Mesendoderm (in vitro differentiated cells): ENCODE measurements at regions not wholly inside any gene's neighbourhood (a gene's known extent, or its start where the extent isn't known, plus 50 kb on each side); places are given as distances from the start of the nearest gene placed in this dataset.
A peak's percentile ranks its signal among the peaks of the same experiment; 100 is the strongest.
"Not testable (repeated sequence)": the region's sequence is repeated elsewhere in the genome, so short reads cannot be mapped to it uniquely, and the experiment has no call there.

ENCODE experiments used
- DNase-seq: peaks from one replicate; pipeline ENCODE4 v3.0.0; 2013
- H2AK5ac ChIP-seq: 2 replicates; pipeline ENCODE4 v1.6.1; 2013; ENCODE audit warnings: low read length, inconsistent platforms
- H2BK120ac ChIP-seq: 2 replicates; pipeline ENCODE4 v1.6.1; 2013; ENCODE audit warnings: low read depth, mild to moderate bottlenecking, low read length, moderate library complexity, mixed read lengths
- H2BK15ac ChIP-seq: replicated peaks from 2 replicates; pipeline ENCODE4 v1.6.1; 2013; ENCODE audit warnings: low read depth, mild to moderate bottlenecking, moderate library complexity
- H2BK5ac ChIP-seq: 2 replicates; pipeline ENCODE4 v1.6.1; 2013; ENCODE audit warnings: low read length, inconsistent platforms
- H3K18ac ChIP-seq: 2 replicates; pipeline ENCODE4 v1.6.1; 2013; ENCODE audit warnings: mild to moderate bottlenecking, low read length, mixed read lengths
- H3K23ac ChIP-seq: one replicate; pipeline ENCODE4 v1.6.1; 2013; ENCODE audit warnings: low read length
- H3K27ac ChIP-seq: 2 replicates; pipeline ENCODE4 v1.5.1; 2013; ENCODE audit warnings: low read depth, mild to moderate bottlenecking, inconsistent platforms, low read length, moderate library complexity
- H3K27me3 ChIP-seq: 2 replicates; pipeline ENCODE4 v1.6.1; 2013; ENCODE audit warnings: low read length, control low read depth, mild to moderate bottlenecking, inconsistent platforms; ENCODE audit not compliant: insufficient read depth, poor library complexity
- H3K36me3 ChIP-seq: 2 replicates; pipeline ENCODE4 v1.6.1; 2013; ENCODE audit warnings: low read length, inconsistent platforms; ENCODE audit not compliant: control insufficient read depth, insufficient read depth
- H3K4ac ChIP-seq: one replicate; pipeline ENCODE4 v1.6.1; 2013; ENCODE audit warnings: low read depth, mild to moderate bottlenecking, low read length, moderate library complexity
- H3K4me1 ChIP-seq: 2 replicates; pipeline ENCODE4 v1.6.1; 2013; ENCODE audit warnings: low read depth, low read length, inconsistent platforms; ENCODE audit not compliant: control insufficient read depth
- H3K4me2 ChIP-seq: 2 replicates; pipeline ENCODE4 v1.6.1; 2013; ENCODE audit warnings: low read length
- H3K4me3 ChIP-seq: 2 replicates; pipeline ENCODE4 v1.5.1; 2013; ENCODE audit warnings: mild to moderate bottlenecking, low read length
- H3K56ac ChIP-seq: one replicate; pipeline ENCODE4 v1.6.1; 2013; ENCODE audit warnings: low read length
- H3K79me1 ChIP-seq: 2 replicates; pipeline ENCODE4 v1.6.1; 2013; ENCODE audit warnings: low read length, inconsistent platforms
- H3K79me2 ChIP-seq: 2 replicates; pipeline ENCODE4 v1.6.1; 2013; ENCODE audit warnings: mild to moderate bottlenecking, low read length; ENCODE audit not compliant: control insufficient read depth, insufficient read depth
- H3K9ac ChIP-seq: 2 replicates; pipeline ENCODE4 v1.6.1; 2013; ENCODE audit warnings: low read length, inconsistent platforms
- H4K5ac ChIP-seq: one replicate; pipeline ENCODE4 v1.6.1; 2013; ENCODE audit warnings: low read length
- H4K8ac ChIP-seq: one replicate; pipeline ENCODE4 v1.6.1; 2013; ENCODE audit warnings: low read depth, mild to moderate bottlenecking, control low read depth, low read length, moderate library complexity
- WGBS: extraction: QIAGEN DNeasy Blood & Tissue Kit; methylation state at CpG from one replicate; pipeline ENCODE4 v1.1.7; 2013; ENCODE audit warnings: low lambda C conversion rate, missing lambda C conversion rate; ENCODE audit not compliant: insufficient coverage; ENCODE audit errors: extremely low coverage; 5-methylcytosine and 5-hydroxymethylcytosine counted together

DNA sequence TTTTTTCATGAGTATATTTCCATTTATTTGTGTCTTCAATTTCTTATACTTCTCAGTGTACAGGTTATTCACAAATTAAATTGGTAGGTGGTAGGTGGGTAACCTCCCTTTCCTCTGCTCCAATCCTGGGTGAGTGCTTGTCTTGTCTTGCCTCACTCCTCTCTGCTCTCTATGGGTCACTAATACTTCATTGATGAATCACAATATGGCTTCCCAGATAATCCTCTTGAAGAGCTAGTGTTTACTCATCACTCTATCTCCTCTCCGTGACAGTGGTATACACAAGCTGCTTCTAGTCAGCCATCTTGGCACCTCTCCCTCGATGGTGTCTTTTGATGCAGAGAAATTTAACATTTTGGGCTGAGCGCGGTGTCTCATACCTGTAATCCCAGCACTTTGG is 331.8 kb upstream of the NMUR2 start:
- Histone ChIP-seq H3K23ac (no peak overlapping the region), H3K27ac (no peak overlapping the region), H2BK5ac (no peak overlapping the region), H2AK5ac (no peak overlapping the region), H3K4ac (no peak overlapping the region), H3K27me3 (no peaks in the 10 kb centered on the region), H3K4me2 (no peak overlapping the region), H3K4me1 (no peaks in the 10 kb centered on the region), H2BK120ac (no peak overlapping the region), H2BK15ac (no peak overlapping the region), H3K4me3 (no peak overlapping the region), H4K5ac (no peak overlapping the region), H3K79me2 (no peaks in the 10 kb centered on the region), H3K56ac (no peak overlapping the region), H3K79me1 (no peaks in the 10 kb centered on the region), H3K9ac (no peak overlapping the region), H3K36me3 (no peaks in the 10 kb centered on the region), H3K18ac (no peak overlapping the region), H4K8ac (no peak overlapping the region)
- no CpG with 5 or more reads among the region's 4 CpGs for WGBS
- peak; percentile 3 for DNase-seq

GRCh38 chr5:152739916-152740315 is 334.8 kb upstream of the NMUR2 start:
- no peak overlapping the region for H3K4me2 ChIP-seq
- H3K4me1 ChIP-seq = no peaks in the 10 kb centered on the region
- DNase-seq = no peak
- no peaks in the 10 kb centered on the region for H3K79me1 ChIP-seq
- no peak overlapping the region for H2BK5ac ChIP-seq
- H3K4me3 ChIP-seq = no peak overlapping the region
- no peaks in the 10 kb centered on the region for H3K36me3 ChIP-seq
- H3K23ac ChIP-seq = no peak overlapping the region
- H2BK120ac ChIP-seq = no peak overlapping the region
- no peak overlapping the region for H3K27ac ChIP-seq
- H4K8ac ChIP-seq = no peak overlapping the region
- no peak overlapping the region for H3K18ac ChIP-seq
- H3K56ac ChIP-seq = no peak overlapping the region
- no peak overlapping the region for H3K9ac ChIP-seq
- no peaks in the 10 kb centered on the region for H3K27me3 ChIP-seq
- no peak overlapping the region for H3K4ac ChIP-seq
- no peak overlapping the region for H2BK15ac ChIP-seq
- H3K79me2 ChIP-seq = no peaks in the 10 kb centered on the region
- H4K5ac ChIP-seq = no peak overlapping the region
- no peak overlapping the region for H2AK5ac ChIP-seq

GRCh38 chr5:152741126-152741525 is 336.0 kb upstream of the NMUR2 start:
- not testable (repeated sequence) for H2BK120ac ChIP-seq, H3K27me3 ChIP-seq, H4K8ac ChIP-seq, H3K79me2 ChIP-seq, H2BK5ac ChIP-seq, H3K4me3 ChIP-seq, H3K27ac ChIP-seq, H4K5ac ChIP-seq, H2AK5ac ChIP-seq, H3K4ac ChIP-seq, H3K4me1 ChIP-seq, H3K18ac ChIP-seq, H3K4me2 ChIP-seq, DNase-seq, H3K56ac ChIP-seq, H3K36me3 ChIP-seq, H2BK15ac ChIP-seq, H3K9ac ChIP-seq, H3K79me1 ChIP-seq, H3K23ac ChIP-seq
- WGBS = no CpG with 5 or more reads among the region's 10 CpGs

GRCh38 chr5:152787709-152788217 is 382.7 kb upstream of the NMUR2 start:
- H3K23ac ChIP-seq, H3K4me2 ChIP-seq, H2BK15ac ChIP-seq, H2BK120ac ChIP-seq, H3K18ac ChIP-seq, H3K9ac ChIP-seq, H3K4ac ChIP-seq, H4K5ac ChIP-seq, H3K79me2 ChIP-seq, H3K79me1 ChIP-seq, H3K27ac ChIP-seq, H3K4me3 ChIP-seq, H3K27me3 ChIP-seq, H3K56ac ChIP-seq, H3K36me3 ChIP-seq, H2AK5ac ChIP-seq, H4K8ac ChIP-seq, H2BK5ac ChIP-seq, H3K4me1 ChIP-seq: not testable (repeated sequence)
- WGBS = no CpG with 5 or more reads among the region's 6 CpGs
- DNase-seq = peak; percentile 8

- no peak overlapping the region for H4K8ac ChIP-seq
- no peak overlapping the region for H2BK120ac ChIP-seq
- no peak overlapping the region for H3K23ac ChIP-seq
- DNase-seq = no peak
- H3K9ac ChIP-seq = no peak overlapping the region
- no peak overlapping the region for H3K4me2 ChIP-seq
- no peaks in the 10 kb centered on the region for H3K79me1 ChIP-seq
- no peak overlapping the region for H3K4me3 ChIP-seq
- no peaks in the 10 kb centered on the region for H3K4me1 ChIP-seq
- no peaks in the 10 kb centered on the region for H3K27me3 ChIP-seq
- H2BK5ac ChIP-seq = no peak overlapping the region
- no peak overlapping the region for H3K4ac ChIP-seq
- no peak overlapping the region for H3K18ac ChIP-seq
- no peak overlapping the region for H2AK5ac ChIP-seq
- no peak overlapping the region for H3K56ac ChIP-seq
- no peak overlapping the region for H2BK15ac ChIP-seq
- no CpG with 5 or more reads among the region's 2 CpGs for WGBS
- H3K27ac ChIP-seq = no peak overlapping the region
- H4K5ac ChIP-seq = no peak overlapping the region
- H3K36me3 ChIP-seq = no peaks in the 10 kb centered on the region
- no peaks in the 10 kb centered on the region for H3K79me2 ChIP-seq
These were observed 396.8 kb upstream of the NMUR2 start for GRCh38 chr5:152801886-152802285.

DNA sequence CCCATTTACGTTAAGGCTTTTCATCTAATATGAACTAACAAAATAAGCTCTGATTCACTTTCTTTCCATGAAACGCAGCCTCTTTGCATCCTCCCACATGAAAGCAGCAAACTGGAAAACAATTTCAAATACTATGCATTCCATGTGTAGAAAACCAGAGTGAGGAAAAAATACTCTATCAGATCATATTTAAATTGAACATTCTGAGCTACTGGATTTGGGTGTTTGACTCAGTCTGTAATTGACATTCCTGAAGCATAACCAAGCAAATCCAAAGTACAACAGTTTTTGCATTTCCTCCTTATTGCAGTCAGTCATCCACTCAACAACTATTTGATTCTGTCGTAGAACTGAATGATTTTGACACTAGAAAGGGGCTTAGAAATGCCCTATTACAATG is 399.1 kb upstream of the NMUR2 start:
- no peak overlapping the region for H2AK5ac ChIP-seq
- H3K4me3 ChIP-seq = no peak overlapping the region
- WGBS = 100% methylated on average over 1 of the region's 3 CpGs
- no peak overlapping the region for H3K27ac ChIP-seq
- H4K8ac ChIP-seq = no peak overlapping the region
- no peak overlapping the region for H2BK15ac ChIP-seq
- no peaks in the 10 kb centered on the region for H3K36me3 ChIP-seq
- H2BK120ac ChIP-seq = no peak overlapping the region
- H3K56ac ChIP-seq = no peak overlapping the region
- H2BK5ac ChIP-seq = no peak overlapping the region
- H3K23ac ChIP-seq = no peak overlapping the region
- H4K5ac ChIP-seq = no peak overlapping the region
- no peak overlapping the region for H3K4me2 ChIP-seq
- no peaks in the 10 kb centered on the region for H3K27me3 ChIP-seq
- DNase-seq = no peak
- no peak overlapping the region for H3K18ac ChIP-seq
- no peak overlapping the region for H3K4ac ChIP-seq
- H3K79me1 ChIP-seq = no peaks in the 10 kb centered on the region
- no peaks in the 10 kb centered on the region for H3K4me1 ChIP-seq
- H3K9ac ChIP-seq = no peak overlapping the region
- no peaks in the 10 kb centered on the region for H3K79me2 ChIP-seq
